K562 (cell line): ENCODE measurements at regions not wholly inside any gene's neighbourhood (a gene's known extent, or its start where the extent isn't known, plus 50 kb on each side); places are given as distances from the start of the nearest gene placed in this dataset.

Experiments
- ATAC-seq: fragments of 200-7000 bp; cut with Tn5 transposase; 3 replicates; pipeline ENCODE4 v1.9.1; 2020; ENCODE audit warnings: moderate library complexity
- BruUV-seq: library from RNA; stranded (reverse); fragments of 400-500 nt; replicated peaks from 2 replicates; lab custom pipeline; 2021; lab: Mats Ljungman, UMichigan
- CTCF ChIA-PET: fragments of 300-600 bp; formaldehyde crosslinking; extraction: SDS; loops from one replicate; lab custom pipeline; 2021; ENCODE audit warnings: low intra/inter-chr PET ratio; lab: Yijun Ruan, JAX
- POLR2A ChIA-PET: fragments of 300-600, 350-650 bp; sonication (Branson Sonifier 250); formaldehyde crosslinking; extraction: SDS; loops from one replicate; lab custom pipeline; 2021; ENCODE audit warnings: antibody characterized with exemption, inconsistent platforms; lab: Yijun Ruan, JAX
- DNase-seq, 4 experiments: peaks; one replicate each; pipeline versions ENCODE4 v3.0.0 to v3.0.0-alpha.2; 2011 to 2018; ENCODE audit warnings: low spot score in 3 of 4, mixed read lengths in 3 of 4; ENCODE audit errors: extremely low read depth in 1 of 4
- FAIRE-seq: peaks from 2 replicates; lab custom pipeline; 2011; peaks lifted over from hg19 to GRCh38; lab: Jason Lieb, UNC
- H2AFZ ChIP-seq: 2 replicates; pipeline ENCODE4 v1.6.0; 2011; ENCODE audit warnings: low read depth, low read length, control low read depth, inconsistent platforms
- H3K27ac ChIP-seq: fragments of 200-600 bp; 3 replicates; pipeline ENCODE4 v1.8.0; 2011; ENCODE audit warnings: low read depth, mild to moderate bottlenecking, control low read depth, inconsistent platforms, low read length, moderate library complexity, mixed read lengths; ENCODE audit errors: extremely low read depth
- H3K27me3 ChIP-seq, 2 experiments: fragments of 300-600 bp in 1 of 2; 2 replicates in 1 of 2; 3 replicates in 1 of 2; pipeline versions ENCODE4 v1.6.0 to v1.8.0; 2011; ENCODE audit warnings: inconsistent platforms in 2 of 2, low read length in 2 of 2, mild to moderate bottlenecking in 1 of 2, mixed read lengths in 1 of 2, moderate library complexity in 1 of 2; ENCODE audit not compliant: control insufficient read depth in 2 of 2, insufficient read depth in 2 of 2
- H3K36me3 ChIP-seq: fragments of 300-600 bp; 3 replicates; pipeline ENCODE4 v1.8.0; 2011; ENCODE audit warnings: mild to moderate bottlenecking, low read length, inconsistent platforms; ENCODE audit not compliant: control insufficient read depth, insufficient read depth
- H3K4me1 ChIP-seq, 2 experiments: fragments of 200-600 bp in 1 of 2; replicated peaks in 1 of 2; 2 replicates in 1 of 2; 3 replicates in 1 of 2; pipeline versions ENCODE4 v1.5.1 to v1.8.0; 2011; ENCODE audit warnings: inconsistent platforms in 2 of 2, low read length in 2 of 2, mild to moderate bottlenecking in 1 of 2, mixed read lengths in 1 of 2, moderate library complexity in 1 of 2; ENCODE audit not compliant: control insufficient read depth in 2 of 2, insufficient read depth in 2 of 2
- H3K4me2 ChIP-seq: 2 replicates; pipeline ENCODE4 v1.6.1; 2011; ENCODE audit warnings: low read length, control low read depth, inconsistent platforms, mixed read lengths; ENCODE audit not compliant: insufficient read depth
- H3K4me3 ChIP-seq: fragments of 200-600 bp; sonication (generic), shearing (Covaris generic); 2 replicates; pipeline ENCODE4 v1.5.1; 2016; ENCODE audit warnings: control low read depth, inconsistent platforms
- H3K79me2 ChIP-seq: fragments of 200-600 bp; 3 replicates; pipeline ENCODE4 v1.8.0; 2011; ENCODE audit warnings: low read length, inconsistent platforms; ENCODE audit not compliant: control insufficient read depth, insufficient read depth
- H3K9ac ChIP-seq, 2 experiments: 2 replicates each; pipeline versions ENCODE4 v1.6.0 to v1.6.1; 2011; ENCODE audit warnings: low read depth in 2 of 2, low read length in 2 of 2, control low read depth in 1 of 2, inconsistent platforms in 1 of 2, mild to moderate bottlenecking in 1 of 2, mixed read lengths in 1 of 2; ENCODE audit not compliant: insufficient read depth in 1 of 2
- H3K9me1 ChIP-seq: one replicate; pipeline ENCODE4 v1.6.0; 2011; ENCODE audit warnings: inconsistent platforms, mild to moderate bottlenecking, low read length, moderate library complexity; ENCODE audit not compliant: control insufficient read depth, insufficient read depth
- H3K9me3 ChIP-seq: replicated peaks from 2 replicates; pipeline ENCODE4 v1.5.1; 2011; ENCODE audit warnings: low read depth, low read length, inconsistent platforms; ENCODE audit not compliant: control insufficient read depth, insufficient read depth
- H4K20me1 ChIP-seq: replicated peaks from 2 replicates; pipeline ENCODE4 v1.6.1; 2011; ENCODE audit warnings: low read length, inconsistent platforms, mixed read lengths; ENCODE audit not compliant: control insufficient read depth, insufficient read depth
- MCM7 ChIP-seq, 2 experiments: fragments of 450-650 bp; IDR thresholded peaks; 2 replicates each; pipeline ENCODE4 v1.6.1; 2016 to 2018
- MTA2 ChIP-seq: fragments of 450-650 bp; IDR thresholded peaks from 2 replicates; pipeline ENCODE4 v1.6.1; 2016; ENCODE audit warnings: low read depth
- SNRNP70 ChIP-seq: fragments of 200-400 bp; formaldehyde crosslinking; optimal IDR thresholded peaks from 2 replicates; pipeline ENCODE3; 2017; ENCODE audit warnings: low read depth, low read length
- ZFPM2 ChIP-seq: fragments of 250-450 bp; sonication (Bioruptor Pico); IDR thresholded peaks from 2 replicates; pipeline ENCODE4 v1.5.1; 2022; ENCODE audit warnings: mild to moderate bottlenecking
- ZNF146 ChIP-seq: IDR thresholded peaks from one replicate; pipeline ENCODE4 v1.6.1; 2018; ENCODE audit warnings: missing compliant biosample characterization; ENCODE audit not compliant: unreplicated experiment
- WGBS: fragments of 100-300 bp; shearing (Covaris generic); methylation state at CpG from one replicate; pipeline ENCODE4 v1.1.6; 2016; ENCODE audit warnings: low coverage, mixed read lengths; ENCODE audit not compliant: insufficient coverage; ENCODE audit errors: missing lambda C conversion rate; 5-methylcytosine and 5-hydroxymethylcytosine counted together
- in situ Hi-C: fragments of 300-500 bp; cut with MboI; formaldehyde crosslinking; loops from 4 replicates; pipeline ENCODE4 v1.15.0; 2018; ENCODE audit warnings: inconsistent platforms, mixed read lengths
- intact Hi-C: fragments of 100-400 bp; cut with micrococcal nuclease; formaldehyde crosslinking; loops from 2 replicates; pipeline ENCODE4 v1.14.2; 2022
- TF ChIP-seq, protein P1 (sequence below): fragments of 450-650 bp; IDR thresholded peaks from 2 replicates; pipeline ENCODE4 v1.6.1; 2016; ENCODE audit warnings: mild to moderate bottlenecking, moderate library complexity
- TF ChIP-seq, protein P2 (sequence below): fragments of 450-650 bp; formaldehyde crosslinking; IDR thresholded peaks from 2 replicates; pipeline ENCODE4 v1.4.0; 2022; ENCODE audit warnings: mild to moderate bottlenecking, moderate library complexity

DNA sequence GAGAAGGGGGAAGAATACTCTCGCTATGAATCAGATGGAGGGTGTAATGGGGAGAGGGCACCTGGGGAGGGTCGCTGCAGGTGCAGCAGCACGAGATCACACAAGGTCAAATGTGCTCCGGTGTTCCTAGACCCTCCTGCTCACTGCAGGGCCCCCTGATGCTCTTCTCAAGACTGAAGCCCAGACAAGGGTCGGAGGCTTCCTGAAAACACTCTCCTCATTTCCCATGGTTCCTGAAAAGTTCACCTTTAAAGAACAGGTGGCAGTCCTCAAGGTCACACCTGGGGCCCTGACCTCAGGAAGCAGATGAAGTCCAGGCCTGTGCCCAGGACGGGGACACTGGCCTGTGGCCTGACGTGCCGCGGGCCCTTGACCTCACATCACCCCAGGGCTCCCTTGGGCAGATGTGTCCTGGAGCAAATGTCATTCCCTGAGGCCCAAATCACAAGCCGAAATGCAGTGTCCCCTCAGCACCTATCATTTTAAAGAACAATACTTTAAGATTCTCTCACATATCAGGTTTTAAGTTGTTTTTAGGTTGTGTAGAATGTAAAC lies 289.8 kb downstream of the GLRX3 start:
- Histone ChIP-seq H3K9ac (no peak overlapping the region), H3K4me2 (no peak overlapping the region), H3K4me3 (no peak overlapping the region), H3K27ac (no peak overlapping the region)
- in situ Hi-C loops: no loop called here
- no TSS peak for BruUV-seq
- POLR2A ChIA-PET: no interaction called here
- TF ChIP-seq ZNF146: no peak
- no peak for TF ChIP-seq MTA2
- TF ChIP-seq, protein P1, sequence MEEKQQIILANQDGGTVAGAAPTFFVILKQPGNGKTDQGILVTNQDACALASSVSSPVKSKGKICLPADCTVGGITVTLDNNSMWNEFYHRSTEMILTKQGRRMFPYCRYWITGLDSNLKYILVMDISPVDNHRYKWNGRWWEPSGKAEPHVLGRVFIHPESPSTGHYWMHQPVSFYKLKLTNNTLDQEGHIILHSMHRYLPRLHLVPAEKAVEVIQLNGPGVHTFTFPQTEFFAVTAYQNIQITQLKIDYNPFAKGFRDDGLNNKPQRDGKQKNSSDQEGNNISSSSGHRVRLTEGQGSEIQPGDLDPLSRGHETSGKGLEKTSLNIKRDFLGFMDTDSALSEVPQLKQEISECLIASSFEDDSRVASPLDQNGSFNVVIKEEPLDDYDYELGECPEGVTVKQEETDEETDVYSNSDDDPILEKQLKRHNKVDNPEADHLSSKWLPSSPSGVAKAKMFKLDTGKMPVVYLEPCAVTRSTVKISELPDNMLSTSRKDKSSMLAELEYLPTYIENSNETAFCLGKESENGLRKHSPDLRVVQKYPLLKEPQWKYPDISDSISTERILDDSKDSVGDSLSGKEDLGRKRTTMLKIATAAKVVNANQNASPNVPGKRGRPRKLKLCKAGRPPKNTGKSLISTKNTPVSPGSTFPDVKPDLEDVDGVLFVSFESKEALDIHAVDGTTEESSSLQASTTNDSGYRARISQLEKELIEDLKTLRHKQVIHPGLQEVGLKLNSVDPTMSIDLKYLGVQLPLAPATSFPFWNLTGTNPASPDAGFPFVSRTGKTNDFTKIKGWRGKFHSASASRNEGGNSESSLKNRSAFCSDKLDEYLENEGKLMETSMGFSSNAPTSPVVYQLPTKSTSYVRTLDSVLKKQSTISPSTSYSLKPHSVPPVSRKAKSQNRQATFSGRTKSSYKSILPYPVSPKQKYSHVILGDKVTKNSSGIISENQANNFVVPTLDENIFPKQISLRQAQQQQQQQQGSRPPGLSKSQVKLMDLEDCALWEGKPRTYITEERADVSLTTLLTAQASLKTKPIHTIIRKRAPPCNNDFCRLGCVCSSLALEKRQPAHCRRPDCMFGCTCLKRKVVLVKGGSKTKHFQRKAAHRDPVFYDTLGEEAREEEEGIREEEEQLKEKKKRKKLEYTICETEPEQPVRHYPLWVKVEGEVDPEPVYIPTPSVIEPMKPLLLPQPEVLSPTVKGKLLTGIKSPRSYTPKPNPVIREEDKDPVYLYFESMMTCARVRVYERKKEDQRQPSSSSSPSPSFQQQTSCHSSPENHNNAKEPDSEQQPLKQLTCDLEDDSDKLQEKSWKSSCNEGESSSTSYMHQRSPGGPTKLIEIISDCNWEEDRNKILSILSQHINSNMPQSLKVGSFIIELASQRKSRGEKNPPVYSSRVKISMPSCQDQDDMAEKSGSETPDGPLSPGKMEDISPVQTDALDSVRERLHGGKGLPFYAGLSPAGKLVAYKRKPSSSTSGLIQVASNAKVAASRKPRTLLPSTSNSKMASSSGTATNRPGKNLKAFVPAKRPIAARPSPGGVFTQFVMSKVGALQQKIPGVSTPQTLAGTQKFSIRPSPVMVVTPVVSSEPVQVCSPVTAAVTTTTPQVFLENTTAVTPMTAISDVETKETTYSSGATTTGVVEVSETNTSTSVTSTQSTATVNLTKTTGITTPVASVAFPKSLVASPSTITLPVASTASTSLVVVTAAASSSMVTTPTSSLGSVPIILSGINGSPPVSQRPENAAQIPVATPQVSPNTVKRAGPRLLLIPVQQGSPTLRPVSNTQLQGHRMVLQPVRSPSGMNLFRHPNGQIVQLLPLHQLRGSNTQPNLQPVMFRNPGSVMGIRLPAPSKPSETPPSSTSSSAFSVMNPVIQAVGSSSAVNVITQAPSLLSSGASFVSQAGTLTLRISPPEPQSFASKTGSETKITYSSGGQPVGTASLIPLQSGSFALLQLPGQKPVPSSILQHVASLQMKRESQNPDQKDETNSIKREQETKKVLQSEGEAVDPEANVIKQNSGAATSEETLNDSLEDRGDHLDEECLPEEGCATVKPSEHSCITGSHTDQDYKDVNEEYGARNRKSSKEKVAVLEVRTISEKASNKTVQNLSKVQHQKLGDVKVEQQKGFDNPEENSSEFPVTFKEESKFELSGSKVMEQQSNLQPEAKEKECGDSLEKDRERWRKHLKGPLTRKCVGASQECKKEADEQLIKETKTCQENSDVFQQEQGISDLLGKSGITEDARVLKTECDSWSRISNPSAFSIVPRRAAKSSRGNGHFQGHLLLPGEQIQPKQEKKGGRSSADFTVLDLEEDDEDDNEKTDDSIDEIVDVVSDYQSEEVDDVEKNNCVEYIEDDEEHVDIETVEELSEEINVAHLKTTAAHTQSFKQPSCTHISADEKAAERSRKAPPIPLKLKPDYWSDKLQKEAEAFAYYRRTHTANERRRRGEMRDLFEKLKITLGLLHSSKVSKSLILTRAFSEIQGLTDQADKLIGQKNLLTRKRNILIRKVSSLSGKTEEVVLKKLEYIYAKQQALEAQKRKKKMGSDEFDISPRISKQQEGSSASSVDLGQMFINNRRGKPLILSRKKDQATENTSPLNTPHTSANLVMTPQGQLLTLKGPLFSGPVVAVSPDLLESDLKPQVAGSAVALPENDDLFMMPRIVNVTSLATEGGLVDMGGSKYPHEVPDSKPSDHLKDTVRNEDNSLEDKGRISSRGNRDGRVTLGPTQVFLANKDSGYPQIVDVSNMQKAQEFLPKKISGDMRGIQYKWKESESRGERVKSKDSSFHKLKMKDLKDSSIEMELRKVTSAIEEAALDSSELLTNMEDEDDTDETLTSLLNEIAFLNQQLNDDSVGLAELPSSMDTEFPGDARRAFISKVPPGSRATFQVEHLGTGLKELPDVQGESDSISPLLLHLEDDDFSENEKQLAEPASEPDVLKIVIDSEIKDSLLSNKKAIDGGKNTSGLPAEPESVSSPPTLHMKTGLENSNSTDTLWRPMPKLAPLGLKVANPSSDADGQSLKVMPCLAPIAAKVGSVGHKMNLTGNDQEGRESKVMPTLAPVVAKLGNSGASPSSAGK: no peak
- TF ChIP-seq SNRNP70: no peak
- TF ChIP-seq, protein P2, sequence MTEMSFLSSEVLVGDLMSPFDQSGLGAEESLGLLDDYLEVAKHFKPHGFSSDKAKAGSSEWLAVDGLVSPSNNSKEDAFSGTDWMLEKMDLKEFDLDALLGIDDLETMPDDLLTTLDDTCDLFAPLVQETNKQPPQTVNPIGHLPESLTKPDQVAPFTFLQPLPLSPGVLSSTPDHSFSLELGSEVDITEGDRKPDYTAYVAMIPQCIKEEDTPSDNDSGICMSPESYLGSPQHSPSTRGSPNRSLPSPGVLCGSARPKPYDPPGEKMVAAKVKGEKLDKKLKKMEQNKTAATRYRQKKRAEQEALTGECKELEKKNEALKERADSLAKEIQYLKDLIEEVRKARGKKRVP (CRISPR knock-in tag): no peak
- no peak for TF ChIP-seq ZFPM2 (CRISPR knock-in tag)
- no peak for TF ChIP-seq MCM7 (IDR thresholded peaks at IDR 0.05)
- TF ChIP-seq, all 486 proteins: peak for 0
- WGBS: 1% methylated on average over 9 of the region's 10 CpGs
- Histone ChIP-seq H3K4me1 (no peaks in the 10 kb centered on the region), H3K9me3 (no peaks in the 10 kb centered on the region), H2AFZ (no peak overlapping the region), H3K9me1 (no peaks in the 10 kb centered on the region), H3K79me2 (no peaks in the 10 kb centered on the region), H3K27me3 (no peaks in the 10 kb centered on the region; a peak in 1 of 5 replicates), H4K20me1 (no peaks in the 10 kb centered on the region), H3K36me3 (no peaks in the 10 kb centered on the region)
- intact Hi-C loops: no loop called here
- CTCF ChIA-PET: no interaction called here
- DNase-seq (no peak), FAIRE-seq (no peak), ATAC-seq (no peak)
